GM18519 (cell line): ENCODE measurements at regions not wholly inside any gene's neighbourhood (a gene's known extent, or its start where the extent isn't known, plus 50 kb on each side); places are given as distances from the start of the nearest gene placed in this dataset.

Experiments
- ATAC-seq: cut with Tn5 transposase; IDR thresholded peaks from one replicate; pipeline ENCODE4 v1.9.1; 2021; ENCODE audit warnings: mild to moderate bottlenecking, moderate library complexity; ENCODE audit not compliant: unreplicated experiment, low FRiP score

DNA sequence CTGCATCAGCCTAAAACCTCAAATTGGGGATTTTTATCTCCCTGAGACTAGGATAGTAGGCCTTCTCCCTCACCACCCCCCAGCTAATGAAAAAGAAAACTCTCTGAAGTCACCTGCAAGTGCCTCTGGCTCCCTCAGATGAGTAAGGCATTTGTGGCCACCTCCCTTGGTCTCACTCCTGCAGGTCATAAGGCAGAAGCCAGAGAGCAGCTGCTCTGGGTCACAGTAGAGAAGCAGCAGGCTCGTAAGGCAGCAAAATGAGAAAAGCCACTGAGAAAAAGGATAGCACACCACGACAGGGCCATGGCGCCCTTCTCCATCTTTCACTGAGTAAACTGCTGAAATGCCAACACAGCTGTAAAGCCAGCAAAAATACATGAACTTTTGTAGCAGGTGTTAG, 296.7 kb upstream of the DPH6 start:
- ATAC-seq = no peak

DNA sequence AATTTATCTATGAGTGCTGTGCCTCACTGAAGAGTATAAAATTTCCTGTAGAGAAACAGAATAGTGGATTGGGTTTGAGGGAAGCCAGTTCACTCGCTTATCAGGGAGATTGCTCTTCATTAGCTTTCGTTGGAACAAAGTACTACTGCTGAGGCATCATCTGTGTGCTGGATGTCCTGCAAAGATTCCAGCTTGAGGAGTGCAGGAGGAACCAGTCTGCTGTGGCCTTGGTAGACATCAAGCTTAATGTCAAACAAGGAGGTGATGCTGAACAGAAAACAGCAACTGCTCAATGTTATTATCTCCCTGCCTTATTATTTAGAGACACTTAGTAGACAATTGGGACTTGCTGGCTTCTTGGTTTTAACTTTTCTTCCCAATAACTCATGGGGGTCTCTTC, 297.5 kb upstream of the DPH6 start:
- no peak for ATAC-seq

GRCh38 chr15:35850284-35850683, 304.3 kb upstream of the DPH6 start:
- ATAC-seq = no peak

- no peak for ATAC-seq
Observed at GRCh38 chr15:35851491-35851890, 305.5 kb upstream of the DPH6 start.

DNA sequence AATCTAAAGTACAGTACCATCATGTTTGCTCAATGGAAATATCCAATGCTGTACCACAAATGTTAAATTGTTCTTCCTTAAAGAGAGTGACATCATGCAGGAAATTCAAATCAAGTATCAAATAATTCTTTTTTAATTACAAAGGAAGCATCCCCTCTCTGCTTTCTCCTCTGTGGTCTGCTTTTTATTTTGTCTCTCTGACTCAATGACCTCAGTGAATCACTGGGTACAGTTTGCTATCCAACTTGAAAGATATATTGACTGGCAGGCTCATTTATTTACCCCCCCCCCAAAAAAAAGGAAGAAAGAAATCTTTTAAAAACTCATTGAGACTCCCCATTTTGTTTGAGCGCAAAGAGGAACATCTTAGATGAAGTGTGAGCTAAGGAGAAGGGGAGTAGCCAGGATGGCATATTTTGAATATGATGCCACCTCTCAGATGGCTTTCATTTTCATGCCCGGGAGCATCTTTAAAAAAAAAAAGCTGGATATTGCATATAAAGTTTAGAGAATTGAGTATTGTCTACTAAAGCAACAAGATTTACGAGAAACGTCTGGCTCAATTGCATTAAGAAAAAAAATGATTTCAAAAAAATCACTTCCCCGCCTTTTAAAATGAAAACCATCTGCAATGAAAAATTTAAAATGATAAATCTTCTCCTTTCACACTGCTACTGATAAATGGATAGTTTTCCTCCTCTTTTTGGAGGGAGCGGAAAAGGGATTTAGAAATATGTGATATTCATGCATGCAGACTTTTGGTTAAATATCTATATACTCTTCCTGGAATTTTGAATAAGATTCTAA, 307.1 kb upstream of the DPH6 start:
- no peak for ATAC-seq

- no peak for ATAC-seq
Observed at GRCh38 chr15:35854316-35854715, 308.4 kb upstream of the DPH6 start.

GRCh38 chr15:35857567-35858226, 311.7 kb upstream of the DPH6 start:
- ATAC-seq = no peak

DNA sequence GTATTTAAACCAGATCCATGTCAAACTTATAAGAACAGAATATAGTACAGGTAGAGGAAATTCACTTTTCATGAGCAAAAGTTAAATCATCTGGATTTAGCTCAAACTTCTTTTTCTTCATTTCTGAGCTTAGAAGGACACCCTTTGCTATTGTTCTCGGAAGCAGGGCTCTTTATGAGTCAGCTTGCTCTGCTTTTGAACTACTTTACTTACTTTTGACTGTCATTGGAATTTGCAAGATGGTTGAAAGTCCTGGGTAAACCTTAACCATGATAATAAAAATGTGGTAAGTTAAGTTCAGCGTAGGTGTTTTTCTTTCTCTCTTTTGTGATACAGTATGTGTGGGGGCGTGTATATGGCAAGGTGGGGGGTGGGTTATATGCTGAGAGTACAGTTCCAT, 312.7 kb upstream of the DPH6 start:
- ATAC-seq = no peak

DNA sequence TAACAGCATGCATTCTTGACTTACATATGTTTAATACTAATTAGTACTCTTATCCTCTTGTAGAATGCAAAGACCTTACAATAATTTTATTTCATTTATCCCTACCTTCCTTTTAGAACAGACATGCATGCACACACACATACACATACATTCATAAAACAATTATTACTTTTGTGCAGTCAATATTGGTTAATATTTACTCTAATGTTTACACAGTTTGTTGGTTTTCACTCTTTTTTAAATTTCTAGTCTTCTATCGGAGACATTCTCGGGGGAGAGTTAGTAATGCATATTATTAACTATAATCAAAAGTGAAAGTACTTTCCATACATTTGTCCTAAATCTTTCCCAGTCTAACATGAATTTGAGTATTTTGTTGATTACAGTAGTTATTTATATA, 317.7 kb upstream of the DPH6 start:
- no peak for ATAC-seq

GRCh38 chr15:35867356-35867755, 321.4 kb upstream of the DPH6 start:
- ATAC-seq = no peak

DNA sequence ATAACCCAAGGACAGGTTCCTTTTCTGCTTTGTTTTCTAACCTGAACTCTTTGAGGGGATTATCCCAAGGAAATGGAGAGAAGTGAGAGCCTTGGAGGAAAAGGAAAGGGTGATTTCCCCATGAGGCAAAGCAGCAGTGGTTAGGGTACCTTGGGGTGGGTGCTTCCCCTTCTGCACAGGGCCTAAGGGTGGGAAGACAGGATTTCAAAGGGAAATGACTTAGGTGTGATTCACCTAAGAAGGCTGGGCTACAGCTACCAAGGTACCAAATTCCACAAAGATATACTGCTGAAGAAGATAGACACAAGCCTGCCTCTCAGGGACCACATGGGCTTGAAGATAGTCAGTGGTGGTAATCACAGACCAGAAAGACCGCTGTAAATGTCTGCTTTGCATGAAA, 325.3 kb upstream of the DPH6 start:
- no peak for ATAC-seq

GRCh38 chr15:35871812-35872211, 325.8 kb upstream of the DPH6 start:
- ATAC-seq = no peak

DNA sequence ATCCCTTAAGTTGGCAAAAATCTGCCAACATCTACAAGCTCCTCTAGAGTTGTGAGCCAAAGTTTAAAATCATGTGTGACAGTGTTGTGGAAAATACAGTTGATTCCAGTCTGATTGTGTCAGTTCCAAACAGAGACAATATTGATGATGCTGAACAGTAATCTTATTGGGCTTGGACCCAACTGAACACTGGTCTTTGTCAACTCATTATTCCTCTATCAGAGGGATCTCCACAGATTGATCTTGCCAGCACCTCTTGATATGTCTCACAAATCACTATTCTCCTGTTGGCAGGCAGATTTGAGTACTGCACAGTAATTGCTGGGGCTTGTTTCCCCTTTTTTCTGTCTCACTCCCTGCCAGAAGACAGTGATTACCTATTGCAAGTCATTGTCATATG, 326.6 kb upstream of the DPH6 start:
- no peak for ATAC-seq

GRCh38 chr15:35874260-35874905, 328.4 kb upstream of the DPH6 start:
- ATAC-seq = no peak

GRCh38 chr15:35876762-35877161, 330.8 kb upstream of the DPH6 start:
- ATAC-seq = no peak

- ATAC-seq = no peak
Observed at GRCh38 chr15:35880896-35881295, 334.9 kb upstream of the DPH6 start.

DNA sequence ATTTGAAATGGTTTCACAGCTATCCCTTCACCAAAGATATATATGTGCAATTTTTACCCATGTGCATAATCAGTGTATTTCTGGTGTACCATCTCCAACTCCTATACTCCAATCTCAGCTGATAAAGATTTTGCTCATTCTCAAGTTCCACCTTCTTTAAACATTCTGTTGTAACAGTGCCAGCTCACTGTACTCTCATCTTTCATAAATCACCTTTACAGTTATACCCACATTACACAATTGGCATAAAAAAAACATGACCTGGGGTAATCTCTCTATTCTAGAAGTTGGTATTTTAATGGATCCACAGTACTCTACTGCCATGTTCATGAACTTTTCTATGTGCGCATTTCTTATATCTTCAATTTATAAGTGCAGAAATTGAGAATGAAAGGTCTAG, 339.9 kb upstream of the DPH6 start:
- ATAC-seq = no peak

- no peak for ATAC-seq
Observed at GRCh38 chr15:35886765-35887164, 340.8 kb upstream of the DPH6 start.

DNA sequence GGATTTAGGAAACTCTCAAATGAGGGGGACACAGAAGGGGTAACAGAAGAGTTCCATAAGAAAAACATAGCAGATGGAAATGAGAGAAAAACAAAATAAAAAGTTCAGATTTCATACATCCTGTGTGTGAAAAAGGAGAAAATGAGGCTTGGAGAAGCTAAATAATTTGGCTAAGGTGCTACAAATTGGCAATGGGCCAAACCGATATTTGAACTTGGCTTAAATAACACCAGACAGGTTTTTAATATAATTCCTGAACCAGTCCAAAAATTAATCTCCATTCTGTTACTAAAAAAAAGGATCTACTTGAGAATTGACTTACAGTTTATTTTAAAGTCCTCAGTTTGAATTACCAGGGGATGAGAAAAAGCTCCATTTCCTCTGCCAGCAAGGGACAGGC, 342.9 kb upstream of the DPH6 start:
- ATAC-seq = no peak

GRCh38 chr15:35907511-35907910, 361.5 kb upstream of the DPH6 start:
- ATAC-seq = no peak

- no peak for ATAC-seq
Observed at GRCh38 chr15:35909414-35909813, 363.4 kb upstream of the DPH6 start.

DNA sequence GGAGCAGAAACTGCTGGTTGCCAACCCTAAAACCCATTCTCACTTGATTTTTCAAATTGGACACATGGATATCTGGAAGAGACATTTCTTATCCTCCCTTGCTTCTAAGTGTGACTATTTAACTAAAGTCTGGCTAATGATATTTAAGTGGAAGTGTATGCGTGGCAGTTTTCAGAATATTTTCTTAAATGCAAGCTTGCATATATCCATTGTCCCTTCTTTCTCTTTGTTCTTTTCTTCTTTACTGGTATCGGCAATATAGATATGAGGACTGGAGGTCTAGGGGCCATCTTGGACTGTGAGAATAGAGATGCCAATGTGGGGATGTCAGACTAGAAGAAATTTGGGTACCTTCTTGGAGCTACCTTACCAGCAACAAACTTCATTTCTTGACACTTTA, 364.3 kb upstream of the DPH6 start:
- no peak for ATAC-seq
